ENCODE measurements at regions not wholly inside any gene's neighbourhood (a gene's known extent, or its start where the extent isn't known, plus 50 kb on each side); places are given as distances from the start of the nearest gene placed in this dataset.
"Not testable (repeated sequence)": the region's sequence is repeated elsewhere in the genome, so short reads cannot be mapped to it uniquely, and the experiment has no call there.

DNA sequence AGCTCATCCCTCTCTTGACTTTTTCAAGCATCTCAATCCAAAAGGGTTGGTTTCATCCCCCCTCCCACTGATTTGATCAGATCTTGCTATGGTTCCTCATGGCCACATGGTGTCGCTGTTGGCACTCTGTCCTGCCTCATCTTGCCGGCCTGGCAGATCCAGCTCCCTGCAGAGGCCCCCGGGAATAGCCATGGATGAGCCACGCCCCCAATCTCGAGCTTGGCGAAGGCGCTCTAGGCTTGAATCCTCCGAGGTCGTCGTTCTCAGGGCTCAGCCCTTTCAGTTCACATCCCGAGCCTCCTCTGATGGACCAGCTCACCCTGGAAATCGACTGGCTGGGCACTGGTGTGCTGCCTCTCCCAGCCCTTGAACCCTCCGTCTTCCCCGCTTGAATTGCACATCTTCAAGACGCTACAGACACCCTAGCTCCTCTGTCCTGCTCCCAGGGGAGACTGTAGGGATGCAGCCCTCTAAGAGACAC is 628.7 kb downstream of the TYW1 start:
- DNase-seq, result peak in 1 of 5 experiments; percentile 27

DNA sequence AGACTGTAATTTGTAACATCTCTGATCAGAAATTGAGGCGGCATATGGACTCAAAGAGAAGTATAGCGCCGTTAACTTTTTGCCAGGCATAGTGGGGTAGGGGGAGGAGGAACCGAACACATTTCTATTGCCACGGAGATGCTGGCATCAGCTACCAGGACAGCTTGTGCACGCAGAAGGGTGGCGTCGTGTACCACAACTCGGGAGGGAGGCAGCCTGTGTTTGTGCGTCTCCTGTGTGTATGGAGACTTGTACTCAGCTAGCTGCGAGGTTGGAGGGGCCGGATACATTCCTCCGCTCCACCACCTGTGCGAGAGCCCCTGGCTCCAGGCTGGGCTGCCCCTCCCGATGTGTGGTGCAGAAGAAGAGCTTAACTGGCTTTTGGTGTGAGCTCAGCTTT is 634.8 kb downstream of the TYW1 start:
- DNase-seq, result no peak

- no peak for DNase-seq
Observed at GRCh38 chr7:67635271-67635670, 638.6 kb downstream of the TYW1 start.

GRCh38 chr7:67636348-67637022 is 639.9 kb downstream of the TYW1 start:
- DNase-seq, result no peak

DNA sequence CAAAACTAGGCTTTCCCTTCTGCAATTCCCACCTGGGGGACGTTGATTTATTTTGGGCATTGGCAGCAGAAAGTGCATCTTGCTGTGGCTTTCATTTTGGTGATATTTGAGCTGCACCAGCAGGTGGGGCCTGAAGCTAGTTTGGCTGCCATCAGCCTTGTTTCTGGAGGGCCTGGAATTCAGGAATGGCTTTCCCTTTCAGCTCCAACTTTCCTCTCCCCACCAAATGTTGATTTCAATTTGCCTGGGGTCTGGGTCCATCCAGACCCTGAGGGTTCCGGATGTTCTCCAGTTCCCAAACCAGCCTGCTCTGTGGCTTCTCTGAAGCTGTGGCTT is 640.4 kb downstream of the TYW1 start:
- no peak for DNase-seq

DNA sequence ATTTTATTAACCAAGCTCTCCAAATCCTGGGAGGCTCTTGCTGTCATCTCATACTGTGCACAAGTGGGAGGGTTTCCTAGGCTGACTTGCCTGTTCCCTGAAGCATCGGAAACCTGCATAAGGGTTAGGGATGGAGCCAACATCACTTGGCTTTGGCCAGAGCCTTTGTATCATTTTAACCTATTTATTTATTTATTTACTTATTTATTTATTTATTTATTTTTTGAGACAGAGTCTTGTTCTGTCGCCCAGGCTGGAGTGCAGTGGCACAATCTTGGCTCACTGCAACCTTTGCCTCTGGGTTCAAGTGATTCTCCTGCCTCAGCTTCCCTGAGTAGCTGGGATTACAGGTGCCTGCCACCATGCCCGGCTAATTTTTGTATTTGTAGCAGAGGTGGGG is 645.9 kb downstream of the TYW1 start:
- not testable (repeated sequence) for DNase-seq

GRCh38 chr7:67644151-67644550 is 647.5 kb downstream of the TYW1 start:
- no peak for DNase-seq

DNA sequence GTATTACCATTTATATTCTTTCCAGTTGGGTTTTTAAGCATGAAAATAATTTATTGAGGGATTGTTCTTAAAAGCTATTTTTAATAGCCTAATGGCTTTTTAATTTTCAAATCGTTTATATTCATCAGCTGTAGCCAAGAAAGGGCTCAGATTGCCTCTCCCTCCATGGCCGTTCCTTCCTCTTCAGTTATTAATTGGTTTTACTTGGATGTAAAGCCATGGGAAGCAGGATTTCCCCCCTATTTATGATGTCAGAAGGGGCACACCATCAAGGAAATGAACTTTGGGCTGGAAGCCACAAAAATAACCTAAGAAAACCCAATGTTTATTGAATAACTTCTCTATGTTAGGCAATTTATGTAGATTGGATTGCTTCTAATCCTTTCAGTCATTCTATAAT is 656.3 kb downstream of the TYW1 start:
- no peak for DNase-seq

DNA sequence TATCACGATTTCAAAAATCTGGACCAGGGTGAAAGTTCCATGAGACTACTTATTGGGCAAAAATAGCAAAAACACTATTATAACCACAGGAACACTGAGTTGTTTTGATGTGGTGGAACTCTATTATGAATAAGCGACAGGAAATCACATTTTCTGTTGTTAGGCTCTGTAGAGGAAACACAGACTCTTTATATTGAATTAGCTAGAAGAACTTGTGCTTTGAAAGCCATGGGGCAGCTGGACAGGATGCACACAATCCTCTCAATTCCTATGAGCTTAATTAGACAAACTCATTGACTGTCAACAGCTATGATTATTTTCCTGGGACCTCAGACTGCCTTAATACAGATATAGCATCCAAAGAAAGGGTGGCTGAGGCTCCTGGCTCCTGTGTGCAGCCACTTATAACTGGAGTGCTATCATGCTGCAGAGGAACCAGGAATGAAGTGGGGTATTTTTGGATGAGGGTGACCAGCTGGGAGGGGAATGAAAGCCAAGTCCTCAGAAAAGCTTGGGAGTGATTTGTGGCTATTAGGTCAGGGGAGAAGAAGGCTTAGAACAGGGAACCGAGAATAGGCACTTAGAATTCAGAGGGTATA is 657.3 kb downstream of the TYW1 start:
- DNase-seq, result no peak

DNA sequence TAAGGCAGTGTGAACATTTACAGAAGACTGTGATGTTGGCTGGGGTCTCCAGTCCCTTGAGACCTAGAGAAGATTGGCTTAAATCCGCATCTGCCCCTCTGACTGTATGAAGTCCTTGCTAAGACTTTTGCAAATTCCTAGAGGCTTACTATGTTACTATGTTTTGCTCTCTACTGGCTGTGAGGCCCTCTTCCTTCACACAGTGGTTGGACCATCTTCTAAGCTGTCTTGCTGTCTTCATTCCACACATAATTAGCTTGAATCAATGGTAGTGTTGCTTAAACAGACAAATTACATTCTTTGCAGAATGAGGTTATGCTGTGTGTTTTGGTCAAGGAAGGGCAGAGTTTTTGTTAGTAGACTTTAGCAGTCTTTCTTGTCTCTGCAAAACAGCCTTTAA is 658.0 kb downstream of the TYW1 start:
- no peak for DNase-seq

GRCh38 chr7:67655168-67655567 is 658.5 kb downstream of the TYW1 start:
- DNase-seq, result no peak

- no peak for DNase-seq
Observed at GRCh38 chr7:67659091-67659490, 662.5 kb downstream of the TYW1 start.

- no peak for DNase-seq
Observed at GRCh38 chr7:67662804-67663203, 666.2 kb downstream of the TYW1 start.

DNA sequence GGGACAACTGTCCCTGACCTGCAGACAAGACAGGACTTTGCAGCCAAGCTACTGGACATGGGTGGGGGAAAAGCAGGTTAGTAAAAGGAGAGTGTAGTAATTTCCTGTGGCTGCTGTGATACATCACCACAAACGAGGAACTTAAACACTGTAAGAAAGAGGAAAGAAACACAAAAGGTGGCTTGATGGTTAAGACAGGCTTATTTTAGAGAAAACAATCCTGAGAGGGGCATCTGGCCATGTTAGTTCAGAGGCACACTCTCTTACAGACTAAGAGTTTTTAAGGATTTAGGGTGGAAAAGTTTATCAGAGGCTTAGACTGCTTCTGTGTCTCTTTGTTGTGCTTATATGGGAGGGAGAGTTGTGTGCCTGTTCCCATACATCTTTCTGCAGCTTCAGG is 667.0 kb downstream of the TYW1 start:
- no peak for DNase-seq

GRCh38 chr7:67666359-67666758 is 669.7 kb downstream of the TYW1 start:
- not testable (repeated sequence) for DNase-seq

- DNase-seq, result no peak
Observed at GRCh38 chr7:67671006-67671548, 674.4 kb downstream of the TYW1 start.

GRCh38 chr7:67673861-67674260 is 677.2 kb downstream of the TYW1 start:
- DNase-seq, result no peak

GRCh38 chr7:67674862-67675261 is 678.2 kb downstream of the TYW1 start:
- DNase-seq, result not testable (repeated sequence)

DNA sequence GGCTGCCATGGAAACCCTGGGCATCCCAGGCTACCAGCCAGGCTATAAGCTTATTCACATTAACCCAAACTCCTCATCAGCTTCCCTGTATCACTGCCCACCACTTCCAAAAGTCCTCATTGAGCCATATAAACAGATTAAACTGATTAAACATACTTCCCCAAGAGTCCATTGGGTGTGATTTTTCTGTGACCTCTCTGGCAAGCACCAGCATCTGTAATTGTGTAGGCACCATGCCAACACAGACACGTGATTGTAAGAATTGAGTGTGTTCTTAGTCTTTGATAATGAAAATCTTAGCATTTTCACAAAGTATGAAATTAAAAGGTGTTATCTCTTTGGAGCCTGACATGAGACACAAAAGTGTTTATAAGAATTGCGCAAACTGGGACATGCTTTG is 679.3 kb downstream of the TYW1 start:
- no peak for DNase-seq

- DNase-seq, result no peak
Observed at GRCh38 chr7:67678419-67678818, 681.8 kb downstream of the TYW1 start.

DNA sequence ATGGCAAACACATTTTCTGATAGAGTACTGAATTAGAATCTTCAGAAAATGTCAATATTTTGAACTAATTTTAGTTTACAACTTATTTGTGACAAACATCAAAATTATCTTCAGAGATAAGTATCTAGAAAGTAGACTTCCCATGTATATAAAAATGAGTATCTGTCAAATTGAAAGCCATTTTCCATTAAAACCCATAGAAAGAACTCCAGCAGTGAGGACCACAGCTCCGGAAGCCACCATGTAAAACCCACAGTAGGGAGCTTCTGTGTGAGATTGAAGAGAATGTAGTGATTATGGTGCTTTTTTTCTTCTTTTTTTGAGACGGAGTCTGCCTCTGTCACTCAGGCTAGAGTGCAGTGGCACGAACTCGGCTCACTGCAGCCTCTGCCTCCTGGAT is 687.0 kb downstream of the TYW1 start:
- no peak for DNase-seq

- DNase-seq, result no peak
Observed at GRCh38 chr7:67690700-67691099, 694.1 kb downstream of the TYW1 start.

DNA sequence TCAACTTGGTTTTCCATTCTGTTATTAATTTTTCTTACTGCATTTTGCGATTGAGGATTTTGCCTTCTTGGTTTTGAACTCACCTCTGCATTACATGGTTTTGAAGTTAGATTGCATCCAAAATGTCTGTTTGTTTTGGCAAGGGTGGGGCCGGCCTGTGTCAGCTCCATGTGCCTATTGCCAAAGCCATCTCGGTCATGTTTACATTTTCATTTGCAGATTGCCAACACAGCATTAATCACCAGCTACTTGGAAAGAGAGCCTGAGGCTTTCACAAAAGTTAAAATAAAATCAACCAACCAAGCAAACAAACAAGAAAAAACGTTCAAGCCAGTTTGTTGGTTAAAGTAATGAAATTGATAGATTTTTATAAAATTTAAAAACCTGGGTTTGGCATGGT is 695.8 kb downstream of the TYW1 start:
- no peak for DNase-seq

- no peak for DNase-seq
Observed at GRCh38 chr7:67696124-67696523, 699.5 kb downstream of the TYW1 start.

DNA sequence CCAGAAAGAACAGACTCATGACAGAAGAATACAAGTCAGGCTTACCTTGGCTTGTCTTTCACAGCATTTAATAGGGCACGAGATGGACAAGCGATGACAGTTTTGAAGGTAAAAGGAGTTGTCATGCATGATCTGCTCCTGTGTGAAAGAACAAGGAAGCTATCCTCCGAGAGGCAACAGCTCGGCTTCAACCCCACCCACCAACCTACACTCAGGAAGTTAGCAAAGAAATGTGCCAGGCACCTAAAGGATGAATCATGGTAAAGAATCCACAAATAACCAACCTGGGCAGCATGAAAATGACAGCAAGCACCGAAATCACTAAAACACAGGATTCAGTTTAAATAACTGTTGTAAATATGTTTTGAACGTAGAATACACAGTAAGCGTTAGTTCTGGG is 700.2 kb downstream of the TYW1 start:
- no peak for DNase-seq
